T-cell (primary cell): ENCODE measurements at regions not wholly inside any gene's neighbourhood (a gene's known extent, or its start where the extent isn't known, plus 50 kb on each side); places are given as distances from the start of the nearest gene placed in this dataset.

ENCODE experiments used
- ATAC-seq, 4 experiments: fragments of 200-7000 bp in 3 of 4; fragments of 150-1000 bp in 1 of 4; cut with Tn5 transposase; replicated peaks in 1 of 4; 1 replicate in 3 of 4; 2 replicates in 1 of 4; pipeline ENCODE4 v1.10.0; 2021; ENCODE audit warnings: moderate library complexity in 3 of 4, mild to moderate bottlenecking in 2 of 4, moderate number of reproducible peaks in 1 of 4
- CTCF ChIA-PET, 2 donors: fragments of 300-600 bp; sonication (Branson Sonifier 250); formaldehyde crosslinking; loops; one replicate each; lab custom pipeline; 2022; ENCODE audit warnings: antibody characterized with exemption in 2 of 2; lab: Charles Lee
- POLR2A ChIA-PET, 2 donors: fragments of 300-600 bp; sonication (Branson Sonifier 250); formaldehyde crosslinking; loops; one replicate each; lab custom pipeline; 2022; ENCODE audit warnings: antibody characterized with exemption in 2 of 2; lab: Charles Lee
- DNase-seq, 35 experiments: peaks; one replicate each; pipeline versions ENCODE4 v3.0.0 to v3.0.0-alpha.2; 2013 to 2023
- H3K27ac ChIP-seq: one replicate; pipeline ENCODE4 v1.5.1; 2013; ENCODE audit warnings: low read length
- H3K27me3 ChIP-seq, 2 experiments: replicated peaks in 1 of 2; 1 replicate in 1 of 2; 2 replicates in 1 of 2; pipeline versions ENCODE4 v1.6.1 to v1.7.0; 2013; ENCODE audit warnings: low read length in 1 of 2, mixed read lengths in 1 of 2; ENCODE audit not compliant: control insufficient read depth in 2 of 2, insufficient read depth in 2 of 2; ENCODE audit errors: extremely low read depth in 1 of 2
- H3K36me3 ChIP-seq, 2 donors: 1 replicate in 1 of 2; 2 replicates in 1 of 2; pipeline versions ENCODE4 v1.6.1 to v1.7.0; 2013; ENCODE audit warnings: low read length in 1 of 2; ENCODE audit not compliant: control insufficient read depth in 2 of 2, insufficient read depth in 1 of 2; ENCODE audit errors: extremely low read depth in 1 of 2
- H3K4me1 ChIP-seq, 2 experiments: 1 replicate in 1 of 2; 2 replicates in 1 of 2; pipeline versions ENCODE4 v1.6.1 to v1.7.0; 2013; ENCODE audit warnings: low read length in 2 of 2, mixed read lengths in 1 of 2; ENCODE audit not compliant: insufficient read depth in 2 of 2, control insufficient read depth in 1 of 2; ENCODE audit errors: extremely low read depth in 1 of 2
- H3K4me3 ChIP-seq, 2 donors: 1 replicate in 1 of 2; 2 replicates in 1 of 2; pipeline versions ENCODE4 v1.5.1 to v1.7.0; 2013; ENCODE audit warnings: mild to moderate bottlenecking in 2 of 2, low read length in 1 of 2, moderate library complexity in 1 of 2; ENCODE audit not compliant: control insufficient read depth in 1 of 2; ENCODE audit errors: extremely low read depth in 1 of 2
- H3K9me3 ChIP-seq: 2 replicates; pipeline ENCODE4 v1.7.0; 2013
- H3K27ac Mint-ChIP-seq, 2 donors: one replicate each; pipeline ENCODE4 v1.8.0; 2020 to 2021; ENCODE audit warnings: mild to moderate bottlenecking in 2 of 2, mixed read lengths in 2 of 2
- H3K27me3 Mint-ChIP-seq, 2 donors: one replicate each; pipeline ENCODE4 v1.8.0; 2021 to 2022; ENCODE audit warnings: mixed read lengths in 2 of 2
- H3K36me3 Mint-ChIP-seq: one replicate; pipeline ENCODE4 v1.8.0; 2021; ENCODE audit warnings: mixed read lengths
- H3K4me1 Mint-ChIP-seq, 3 donors: one replicate each; pipeline ENCODE4 v1.8.0; 2020 to 2022; ENCODE audit warnings: mixed read lengths in 3 of 3, mild to moderate bottlenecking in 1 of 3
- H3K4me3 Mint-ChIP-seq, 3 donors: one replicate each; pipeline ENCODE4 v1.8.0; 2020 to 2022; ENCODE audit warnings: mild to moderate bottlenecking in 3 of 3, mixed read lengths in 3 of 3, moderate library complexity in 3 of 3
- H3K9me3 Mint-ChIP-seq, 3 donors: one replicate each; pipeline ENCODE4 v1.8.0; 2020 to 2022; ENCODE audit warnings: mixed read lengths in 3 of 3
- WGBS: methylation state at CpG from one replicate; pipeline ENCODE4 v1.1.5; 2013; ENCODE audit warnings: missing lambda C conversion rate; ENCODE audit not compliant: insufficient coverage; 5-methylcytosine and 5-hydroxymethylcytosine counted together

GRCh38 chr9:15077946-15078729, 167.9 kb upstream of the FREM1 start:
- no peak overlapping the region for H3K27ac Mint-ChIP-seq
- H3K27me3 Mint-ChIP-seq: peaks cover 0 to 10% of the 10 kb centered on the region in 2 donors
- H3K4me3 ChIP-seq: no peak overlapping the region
- H3K36me3 ChIP-seq: no peaks in the 10 kb centered on the region
- no peaks in the 10 kb centered on the region for H3K9me3 ChIP-seq
- H3K27me3 ChIP-seq: no peaks in the 10 kb centered on the region
- H3K9me3 Mint-ChIP-seq: peaks cover 0 to 5% (median 0%) of the 10 kb centered on the region in 3 donors
- no peaks in the 10 kb centered on the region for H3K36me3 Mint-ChIP-seq
- no peak overlapping the region for H3K4me3 Mint-ChIP-seq
- WGBS: no CpG with 5 or more reads among the region's 7 CpGs
- ATAC-seq (no peak), DNase-seq (no peak)
- CTCF ChIA-PET: no interaction called here
- no peak overlapping the region for H3K27ac ChIP-seq
- H3K4me1 Mint-ChIP-seq: no peaks in the 10 kb centered on the region
- POLR2A ChIA-PET: no interaction called here
- H3K4me1 ChIP-seq: no peaks in the 10 kb centered on the region

GRCh38 chr9:15073620-15074019, 163.4 kb upstream of the FREM1 start:
- no peak for DNase-seq
- Mint-ChIP-seq H3K9me3 (peaks cover 0 to 5% (median 0%) of the 10 kb centered on the region in 3 donors), H3K4me1 (no peaks in the 10 kb centered on the region), H3K4me3 (no peak overlapping the region), H3K27ac (no peak overlapping the region), H3K36me3 (no peaks in the 10 kb centered on the region), H3K27me3 (peaks cover 0 to 10% of the 10 kb centered on the region in 2 donors)
- CTCF ChIA-PET: no interaction called here
- Histone ChIP-seq H3K4me3 (no peak overlapping the region), H3K27ac (no peak overlapping the region), H3K9me3 (no peaks in the 10 kb centered on the region), H3K27me3 (no peaks in the 10 kb centered on the region), H3K36me3 (no peaks in the 10 kb centered on the region), H3K4me1 (no peaks in the 10 kb centered on the region)
- ATAC-seq: no peak
- WGBS: no CpG with 5 or more reads among the region's 2 CpGs
- POLR2A ChIA-PET: no interaction called here

- no peaks in the 10 kb centered on the region for H3K27me3 ChIP-seq
- peaks cover 0 to 10% of the 10 kb centered on the region in 2 donors for H3K27me3 Mint-ChIP-seq
- no CpG with 5 or more reads among the region's 2 CpGs for WGBS
- ChIA-PET POLR2A (interaction anchor here in 1 of 2 donors (0.7 kb wide), 1 partner anchor 194 kb away, joined by 3 read pairs; no protein-coding TSS in a partner anchor), CTCF (no interaction called here)
- DNase-seq: no peak
- H3K4me1 Mint-ChIP-seq: no peaks in the 10 kb centered on the region
- peaks cover 0 to 6% (median 5%) of the 10 kb centered on the region in 3 donors for H3K9me3 Mint-ChIP-seq
- no peak overlapping the region for H3K4me3 ChIP-seq
- H3K36me3 ChIP-seq: no peaks in the 10 kb centered on the region
- no peak overlapping the region for H3K27ac Mint-ChIP-seq
- H3K27ac ChIP-seq: no peak overlapping the region
- no peak for ATAC-seq
- no peaks in the 10 kb centered on the region for H3K9me3 ChIP-seq
- no peak overlapping the region for H3K4me3 Mint-ChIP-seq
- no peaks in the 10 kb centered on the region for H3K36me3 Mint-ChIP-seq
- H3K4me1 ChIP-seq: no peaks in the 10 kb centered on the region
Observed at GRCh38 chr9:15070716-15071115, 160.5 kb upstream of the FREM1 start.

GRCh38 chr9:15069106-15069505, 158.9 kb upstream of the FREM1 start:
- Mint-ChIP-seq H3K9me3 (peaks cover 0 to 9% (median 3%) of the 10 kb centered on the region in 3 donors), H3K4me1 (no peaks in the 10 kb centered on the region), H3K36me3 (no peaks in the 10 kb centered on the region), H3K27me3 (peaks cover 0 to 11% of the 10 kb centered on the region in 2 donors), H3K4me3 (no peak overlapping the region), H3K27ac (no peak overlapping the region)
- DNase-seq (no peak), ATAC-seq (no peak)
- Histone ChIP-seq H3K27me3 (peaks cover 0 to 3% of the 10 kb centered on the region in 2 experiments), H3K9me3 (no peaks in the 10 kb centered on the region), H3K4me1 (no peaks in the 10 kb centered on the region), H3K4me3 (no peak overlapping the region), H3K27ac (no peak overlapping the region), H3K36me3 (no peaks in the 10 kb centered on the region)
- POLR2A ChIA-PET: no interaction called here
- CTCF ChIA-PET: no interaction called here
- 75% methylated on average over 1 of the region's 4 CpGs for WGBS

- DNase-seq (no peak), ATAC-seq (no peak)
- Histone ChIP-seq H3K4me1 (no peaks in the 10 kb centered on the region), H3K9me3 (no peaks in the 10 kb centered on the region), H3K36me3 (no peaks in the 10 kb centered on the region), H3K27ac (no peak overlapping the region), H3K4me3 (no peak overlapping the region), H3K27me3 (peaks cover 0 to 5% of the 10 kb centered on the region in 2 experiments)
- Mint-ChIP-seq H3K36me3 (no peaks in the 10 kb centered on the region), H3K27ac (no peak overlapping the region), H3K27me3 (peaks cover 1 to 13% of the 10 kb centered on the region in 2 donors), H3K4me3 (no peak overlapping the region), H3K9me3 (peaks cover 0 to 9% (median 3%) of the 10 kb centered on the region in 3 donors), H3K4me1 (no peaks in the 10 kb centered on the region)
- 0% methylated on average over 1 of the region's 4 CpGs for WGBS
- ChIA-PET POLR2A (interaction anchor here in 1 of 2 donors (0.5 kb wide), 1 partner anchor 521 kb away, joined by 3 read pairs; no protein-coding TSS in a partner anchor), CTCF (no interaction called here)
Observed at GRCh38 chr9:15068261-15068660, 158.0 kb upstream of the FREM1 start.

GRCh38 chr9:15059003-15059402, 148.8 kb upstream of the FREM1 start:
- no peaks in the 10 kb centered on the region for H3K36me3 Mint-ChIP-seq
- H3K27me3 Mint-ChIP-seq: peaks cover 8 to 14% of the 10 kb centered on the region in 2 donors

More at GRCh38 chr9:15059003-15059402, 148.8 kb upstream of the FREM1 start:
- DNase-seq (no peak), ATAC-seq (no peak)
- no CpG with 5 or more reads among the region's 1 CpG for WGBS
- no peaks in the 10 kb centered on the region for H3K4me1 ChIP-seq
- no peaks in the 10 kb centered on the region for H3K36me3 ChIP-seq
- H3K27ac ChIP-seq: no peak overlapping the region
- Mint-ChIP-seq H3K9me3 (no peaks in the 10 kb centered on the region), H3K4me3 (no peak overlapping the region), H3K4me1 (no peaks in the 10 kb centered on the region), H3K27ac (no peak overlapping the region)
- H3K27me3 ChIP-seq: peaks cover 0 to 2% of the 10 kb centered on the region in 2 experiments
- H3K9me3 ChIP-seq: no peaks in the 10 kb centered on the region
- no peak overlapping the region for H3K4me3 ChIP-seq
- ChIA-PET POLR2A (no interaction called here), CTCF (no interaction called here)
